ENCODE measurements at regions not wholly inside any gene's neighbourhood (a gene's known extent, or its start where the extent isn't known, plus 50 kb on each side); places are given as distances from the start of the nearest gene placed in this dataset.

GRCh38 chr21:28789523-28789922, 203.2 kb downstream of the LTN1 start:
- no peak for DNase-seq (ENCODE audit: low spot score)

- DNase-seq (ENCODE audit: low spot score) = no peak
Observed at GRCh38 chr21:28788030-28788429, 204.6 kb downstream of the LTN1 start.

GRCh38 chr21:28783641-28784185, 209.0 kb downstream of the LTN1 start:
- DNase-seq (ENCODE audit: low spot score) = no peak

- no peak for DNase-seq (ENCODE audit: low spot score)
Observed at GRCh38 chr21:28781602-28782276, 210.9 kb downstream of the LTN1 start.

- DNase-seq (ENCODE audit: low spot score) = no peak
Observed at GRCh38 chr21:28779914-28780313, 212.8 kb downstream of the LTN1 start.

- DNase-seq (ENCODE audit: low spot score) = peak; percentile 51
Observed at GRCh38 chr21:28776251-28776650, 216.4 kb downstream of the LTN1 start.

GRCh38 chr21:28775071-28775470, 217.6 kb downstream of the LTN1 start:
- DNase-seq (ENCODE audit: low spot score) = no peak

- DNase-seq (ENCODE audit: low spot score) = no peak
Observed at GRCh38 chr21:28773036-28773435, 219.6 kb downstream of the LTN1 start.

- DNase-seq (ENCODE audit: low spot score) = peak; percentile 24
Observed at GRCh38 chr21:28771790-28772501, 220.7 kb downstream of the LTN1 start.

- no peak for DNase-seq (ENCODE audit: low spot score)
Observed at GRCh38 chr21:28770867-28771661, 221.6 kb downstream of the LTN1 start.

GRCh38 chr21:28769683-28770082, 223.0 kb downstream of the LTN1 start:
- DNase-seq (ENCODE audit: low spot score) = no peak

- DNase-seq (ENCODE audit: low spot score) = no peak
Observed at GRCh38 chr21:28768753-28769152, 223.9 kb downstream of the LTN1 start.

- DNase-seq (ENCODE audit: low spot score) = no peak
Observed at GRCh38 chr21:28767523-28767922, 225.2 kb downstream of the LTN1 start.

GRCh38 chr21:28763809-28764418, 228.8 kb downstream of the LTN1 start:
- DNase-seq (ENCODE audit: low spot score) = no peak

GRCh38 chr21:28762357-28762735, 230.3 kb downstream of the LTN1 start:
- DNase-seq (ENCODE audit: low spot score) = no peak

- no peak for DNase-seq (ENCODE audit: low spot score)
Observed at GRCh38 chr21:28761674-28762356, 230.9 kb downstream of the LTN1 start.

GRCh38 chr21:28758883-28759242, 233.8 kb downstream of the LTN1 start:
- DNase-seq (ENCODE audit: low spot score) = no peak

GRCh38 chr21:28758042-28758882, 234.4 kb downstream of the LTN1 start:
- DNase-seq (ENCODE audit: low spot score) = no peak

- no peak for DNase-seq (ENCODE audit: low spot score)
Observed at GRCh38 chr21:28754862-28755261, 237.8 kb downstream of the LTN1 start.

GRCh38 chr21:28754127-28754611, 238.5 kb downstream of the LTN1 start:
- DNase-seq (ENCODE audit: low spot score) = peak; percentile 36

- no peak for DNase-seq (ENCODE audit: low spot score)
Observed at GRCh38 chr21:28752131-28752530, 240.5 kb downstream of the LTN1 start.

Data from hepatic stellate cell (primary cell).